B cell (primary cell): ENCODE measurements at regions not wholly inside any gene's neighbourhood (a gene's known extent, or its start where the extent isn't known, plus 50 kb on each side); places are given as distances from the start of the nearest gene placed in this dataset.

Experiments
- EZH2 ChIP-seq: IDR thresholded peaks from 2 replicates; pipeline ENCODE4 v1.6.1; 2012; ENCODE audit warnings: borderline replicate concordance, low read depth, mild to moderate bottlenecking, moderate library complexity, low read length; ENCODE audit not compliant: insufficient read depth, poor library complexity, severe bottlenecking
- TF ChIP-seq, protein P1 (sequence below): fragments of 200-600 bp; IDR thresholded peaks from one replicate; pipeline ENCODE4 v1.8.0; 2022; ENCODE audit warnings: antibody characterized with exemption, mild to moderate bottlenecking

DNA sequence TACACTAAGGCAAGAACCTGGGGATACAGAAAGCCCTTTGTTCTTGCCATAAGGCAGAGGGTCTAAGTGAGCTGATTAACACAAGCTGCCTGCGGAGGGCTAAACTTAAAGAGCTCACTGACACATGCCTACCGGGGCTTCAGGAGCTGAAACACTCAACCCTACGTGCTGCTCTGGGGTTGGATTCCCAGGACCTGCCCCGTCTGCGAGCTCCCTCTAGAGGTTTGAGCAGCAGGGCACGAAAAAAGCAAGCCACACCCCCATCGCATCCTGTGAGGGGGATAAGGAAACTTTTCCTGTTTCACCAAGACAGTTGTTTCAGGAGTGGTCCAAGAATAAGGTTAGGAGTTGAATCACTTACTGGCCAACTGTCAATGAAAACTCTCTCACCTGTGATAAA lies 562.1 kb downstream of the TMX3 start:
- TF ChIP-seq, protein P1, sequence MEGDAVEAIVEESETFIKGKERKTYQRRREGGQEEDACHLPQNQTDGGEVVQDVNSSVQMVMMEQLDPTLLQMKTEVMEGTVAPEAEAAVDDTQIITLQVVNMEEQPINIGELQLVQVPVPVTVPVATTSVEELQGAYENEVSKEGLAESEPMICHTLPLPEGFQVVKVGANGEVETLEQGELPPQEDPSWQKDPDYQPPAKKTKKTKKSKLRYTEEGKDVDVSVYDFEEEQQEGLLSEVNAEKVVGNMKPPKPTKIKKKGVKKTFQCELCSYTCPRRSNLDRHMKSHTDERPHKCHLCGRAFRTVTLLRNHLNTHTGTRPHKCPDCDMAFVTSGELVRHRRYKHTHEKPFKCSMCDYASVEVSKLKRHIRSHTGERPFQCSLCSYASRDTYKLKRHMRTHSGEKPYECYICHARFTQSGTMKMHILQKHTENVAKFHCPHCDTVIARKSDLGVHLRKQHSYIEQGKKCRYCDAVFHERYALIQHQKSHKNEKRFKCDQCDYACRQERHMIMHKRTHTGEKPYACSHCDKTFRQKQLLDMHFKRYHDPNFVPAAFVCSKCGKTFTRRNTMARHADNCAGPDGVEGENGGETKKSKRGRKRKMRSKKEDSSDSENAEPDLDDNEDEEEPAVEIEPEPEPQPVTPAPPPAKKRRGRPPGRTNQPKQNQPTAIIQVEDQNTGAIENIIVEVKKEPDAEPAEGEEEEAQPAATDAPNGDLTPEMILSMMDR: no peak
- no peak for TF ChIP-seq EZH2
